ENCODE measurements at regions not wholly inside any gene's neighbourhood (a gene's known extent, or its start where the extent isn't known, plus 50 kb on each side); places are given as distances from the start of the nearest gene placed in this dataset.

DNA sequence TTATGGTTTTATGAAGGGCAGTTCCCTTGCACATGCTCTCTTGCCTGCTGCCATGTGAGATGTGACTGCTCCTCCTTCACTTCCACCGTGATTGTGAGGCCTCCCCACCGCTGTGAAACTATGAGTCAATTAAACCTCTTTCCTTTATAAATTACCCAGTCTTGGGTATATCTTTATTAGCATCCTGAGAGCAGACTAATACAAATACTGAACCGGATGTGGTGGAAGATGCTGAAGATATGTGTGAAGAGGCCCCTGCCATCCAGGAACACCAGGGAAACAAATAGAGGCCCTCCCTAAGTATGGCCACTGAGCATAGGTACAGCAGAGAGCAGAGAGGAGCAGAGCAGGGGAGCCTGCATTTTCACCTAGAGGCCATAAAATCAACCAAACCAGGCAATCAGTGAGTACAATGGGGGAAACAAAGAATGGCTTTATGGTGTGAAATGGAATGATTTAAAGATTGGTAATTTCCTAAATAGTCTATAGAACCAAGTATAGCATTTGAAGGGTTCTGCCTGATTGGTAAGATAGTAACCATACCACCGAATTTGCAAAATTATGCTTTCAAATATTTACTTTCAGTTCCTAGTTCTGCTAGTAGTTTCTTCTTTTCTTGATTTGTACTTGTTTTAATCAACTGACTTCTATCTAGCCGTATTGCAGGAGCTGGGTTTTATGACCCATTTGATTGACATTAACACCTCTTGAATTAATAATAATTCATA lies 421.6 kb downstream of the IRX1 start:
- Histone ChIP-seq H3K4me3 (ENCODE audit: low read length in 2 of 2) (no peak overlapping the region), H3K9ac (ENCODE audit: low read depth in 1 of 2, low read length in 2 of 2) (no peak overlapping the region), H3K36me3 (ENCODE audit: control insufficient read depth in 2 of 2, insufficient read depth in 2 of 2, low read length in 2 of 2) (no peaks in the 10 kb centered on the region), H3K27me3 (ENCODE audit: control insufficient read depth in 2 of 2, insufficient read depth in 2 of 2, low read length in 2 of 2) (no peaks in the 10 kb centered on the region), H3K4me1 (ENCODE audit: control insufficient read depth in 2 of 2, insufficient read depth in 2 of 2, low read length in 2 of 2) (peaks cover 0 to 2% of the 10 kb centered on the region in 2 donors), H3K9me3 (ENCODE audit: control insufficient read depth in 2 of 2, low read length in 2 of 2) (peaks cover 0 to 2% of the 10 kb centered on the region in 2 donors), H3K27ac (ENCODE audit: low read depth in 2 of 2, low read length in 2 of 2) (no peak overlapping the region)

- no peak overlapping the region for H3K27ac ChIP-seq (ENCODE audit: low read depth in 2 of 2, low read length in 2 of 2)
- H3K27me3 ChIP-seq (ENCODE audit: control insufficient read depth in 2 of 2, insufficient read depth in 2 of 2, low read length in 2 of 2), result no peaks in the 10 kb centered on the region
- H3K4me1 ChIP-seq (ENCODE audit: control insufficient read depth in 2 of 2, insufficient read depth in 2 of 2, low read length in 2 of 2), result peaks cover 0 to 2% of the 10 kb centered on the region in 2 donors
- no peaks in the 10 kb centered on the region for H3K36me3 ChIP-seq (ENCODE audit: control insufficient read depth in 2 of 2, insufficient read depth in 2 of 2, low read length in 2 of 2)
- H3K9me3 ChIP-seq (ENCODE audit: control insufficient read depth in 2 of 2, low read length in 2 of 2), result peaks cover 0 to 2% of the 10 kb centered on the region in 2 donors
- no peak overlapping the region for H3K9ac ChIP-seq (ENCODE audit: low read depth in 1 of 2, low read length in 2 of 2)
- H3K4me3 ChIP-seq (ENCODE audit: low read length in 2 of 2), result no peak overlapping the region
These were observed 422.4 kb downstream of the IRX1 start for GRCh38 chr5:4018007-4018406.

DNA sequence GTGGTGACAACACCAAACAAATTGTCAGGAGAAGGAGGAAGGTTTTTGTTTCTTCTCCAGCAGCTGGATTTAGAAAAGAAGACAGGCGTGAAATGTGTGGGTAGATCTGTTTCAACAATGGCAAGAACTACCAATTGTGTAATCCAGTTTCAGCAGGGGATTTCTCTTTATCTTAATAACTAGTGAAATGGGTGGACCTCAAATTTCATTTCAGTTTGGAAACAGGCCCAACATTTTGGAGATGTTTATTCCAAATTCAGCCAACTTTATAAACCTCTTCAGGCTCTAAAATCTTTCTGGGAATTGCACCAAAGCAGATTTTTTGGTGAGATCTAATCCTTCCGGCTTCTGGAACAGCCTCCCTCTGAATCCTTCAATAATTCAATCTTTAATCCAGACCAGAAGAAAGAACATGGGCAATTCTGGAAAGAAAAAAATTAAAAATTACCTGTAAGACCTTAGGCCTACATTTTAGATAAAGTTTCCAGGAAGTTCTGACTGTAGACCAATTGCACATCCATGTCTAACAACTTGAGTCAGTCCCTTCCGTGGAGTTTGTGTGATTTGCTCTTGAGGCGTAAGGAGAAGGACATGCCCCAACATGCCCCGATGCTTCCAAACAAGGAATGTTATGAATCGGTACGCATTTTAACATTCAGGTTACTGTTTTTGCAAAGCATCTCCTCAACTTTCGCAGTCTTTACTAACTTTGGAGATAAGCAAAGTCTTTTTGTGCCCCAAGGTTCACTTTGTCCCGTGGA lies 423.6 kb downstream of the IRX1 start:
- H3K4me1 ChIP-seq (ENCODE audit: control insufficient read depth in 2 of 2, insufficient read depth in 2 of 2, low read length in 2 of 2), result peaks cover 0 to 2% of the 10 kb centered on the region in 2 donors
- H3K36me3 ChIP-seq (ENCODE audit: control insufficient read depth in 2 of 2, insufficient read depth in 2 of 2, low read length in 2 of 2), result no peaks in the 10 kb centered on the region
- no peaks in the 10 kb centered on the region for H3K27me3 ChIP-seq (ENCODE audit: control insufficient read depth in 2 of 2, insufficient read depth in 2 of 2, low read length in 2 of 2)
- peaks cover 0 to 5% of the 10 kb centered on the region in 2 donors for H3K9me3 ChIP-seq (ENCODE audit: control insufficient read depth in 2 of 2, low read length in 2 of 2)
- no peak overlapping the region for H3K27ac ChIP-seq (ENCODE audit: low read depth in 2 of 2, low read length in 2 of 2)
- no peak overlapping the region for H3K4me3 ChIP-seq (ENCODE audit: low read length in 2 of 2)
- H3K9ac ChIP-seq (ENCODE audit: low read depth in 1 of 2, low read length in 2 of 2), result no peak overlapping the region

DNA sequence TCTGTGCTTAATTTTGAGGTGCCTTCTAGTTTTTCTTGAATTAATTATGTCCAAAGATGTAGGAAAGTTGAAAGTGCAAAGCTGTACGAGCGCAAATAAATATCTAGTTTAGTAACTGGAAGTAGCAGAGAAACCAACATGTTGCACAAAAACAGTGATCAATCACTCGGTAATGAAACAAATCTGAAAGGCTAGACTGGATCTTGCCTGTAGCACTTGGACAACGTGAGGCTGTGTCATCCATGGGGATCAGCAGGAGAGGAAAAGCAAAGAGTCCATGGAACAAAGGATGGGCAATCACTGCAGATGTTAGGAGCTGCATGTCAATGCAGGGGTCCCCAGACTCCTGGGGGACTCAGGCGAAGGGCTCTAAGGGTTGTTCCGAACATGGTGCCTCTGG lies 424.2 kb downstream of the IRX1 start:
- H3K4me3 ChIP-seq (ENCODE audit: low read length in 2 of 2), result no peak overlapping the region
- no peaks in the 10 kb centered on the region for H3K36me3 ChIP-seq (ENCODE audit: control insufficient read depth in 2 of 2, insufficient read depth in 2 of 2, low read length in 2 of 2)
- H3K4me1 ChIP-seq (ENCODE audit: control insufficient read depth in 2 of 2, insufficient read depth in 2 of 2, low read length in 2 of 2), result peaks cover 0 to 2% of the 10 kb centered on the region in 2 donors
- no peak overlapping the region for H3K27ac ChIP-seq (ENCODE audit: low read depth in 2 of 2, low read length in 2 of 2)
- H3K9me3 ChIP-seq (ENCODE audit: control insufficient read depth in 2 of 2, low read length in 2 of 2), result peaks cover 0 to 5% of the 10 kb centered on the region in 2 donors
- no peaks in the 10 kb centered on the region for H3K27me3 ChIP-seq (ENCODE audit: control insufficient read depth in 2 of 2, insufficient read depth in 2 of 2, low read length in 2 of 2)
- no peak overlapping the region for H3K9ac ChIP-seq (ENCODE audit: low read depth in 1 of 2, low read length in 2 of 2)

DNA sequence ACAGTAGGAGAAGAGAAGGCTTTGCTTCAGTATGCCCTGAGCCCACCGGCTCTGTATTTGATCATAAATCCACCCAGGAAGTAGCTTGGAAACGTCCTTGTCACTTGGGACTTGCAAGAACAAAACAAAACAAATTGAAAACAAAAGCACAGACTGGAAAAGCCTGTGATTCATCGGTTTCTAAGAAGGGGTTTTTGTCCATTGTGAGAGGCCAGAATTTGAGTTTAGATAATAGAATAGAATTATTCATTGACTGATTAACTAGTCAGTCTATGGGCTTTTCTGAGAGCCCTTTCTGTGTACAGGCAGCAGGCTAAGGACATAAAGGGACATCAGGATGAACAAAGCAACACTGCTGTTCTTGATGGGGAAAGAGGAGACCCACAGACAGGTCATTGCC lies 424.8 kb downstream of the IRX1 start:
- peaks cover 0 to 5% of the 10 kb centered on the region in 2 donors for H3K9me3 ChIP-seq (ENCODE audit: control insufficient read depth in 2 of 2, low read length in 2 of 2)
- no peak overlapping the region for H3K9ac ChIP-seq (ENCODE audit: low read depth in 1 of 2, low read length in 2 of 2)
- no peaks in the 10 kb centered on the region for H3K36me3 ChIP-seq (ENCODE audit: control insufficient read depth in 2 of 2, insufficient read depth in 2 of 2, low read length in 2 of 2)
- no peak overlapping the region for H3K4me3 ChIP-seq (ENCODE audit: low read length in 2 of 2)
- no peaks in the 10 kb centered on the region for H3K27me3 ChIP-seq (ENCODE audit: control insufficient read depth in 2 of 2, insufficient read depth in 2 of 2, low read length in 2 of 2)
- H3K27ac ChIP-seq (ENCODE audit: low read depth in 2 of 2, low read length in 2 of 2), result no peak overlapping the region
- H3K4me1 ChIP-seq (ENCODE audit: control insufficient read depth in 2 of 2, insufficient read depth in 2 of 2, low read length in 2 of 2), result peaks cover 0 to 2% of the 10 kb centered on the region in 2 donors

DNA sequence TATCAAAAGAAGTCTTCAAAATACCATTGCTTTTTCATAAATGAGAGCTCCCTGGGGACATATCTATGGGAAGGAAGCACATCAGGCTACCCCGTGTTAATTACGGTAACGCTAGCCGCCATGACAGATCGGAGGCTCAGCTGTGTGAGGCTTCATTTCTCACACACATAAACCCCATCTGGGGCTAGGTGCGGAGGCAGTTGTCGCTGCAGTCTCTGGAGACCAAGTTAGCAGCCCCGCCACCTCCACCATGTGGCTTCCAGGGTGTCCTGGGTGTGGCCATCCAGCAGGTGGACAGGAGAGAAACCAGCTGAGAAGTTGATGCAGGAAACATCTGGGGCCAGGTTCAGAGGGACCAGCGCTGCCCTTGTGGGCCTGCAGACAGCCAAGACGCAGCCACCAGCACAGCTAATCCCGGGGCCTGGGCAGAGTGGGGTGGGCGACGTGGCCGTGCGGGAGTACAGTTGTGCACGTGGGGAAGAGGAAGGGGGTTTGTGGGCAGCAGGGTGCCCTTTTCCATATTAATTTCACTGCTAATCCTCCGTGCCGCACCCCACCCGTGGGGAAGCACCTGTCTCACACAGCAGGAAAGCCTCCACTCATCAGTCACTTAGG lies 426.5 kb downstream of the IRX1 start:
- no peaks in the 10 kb centered on the region for H3K36me3 ChIP-seq (ENCODE audit: control insufficient read depth in 2 of 2, insufficient read depth in 2 of 2, low read length in 2 of 2)
- H3K9me3 ChIP-seq (ENCODE audit: control insufficient read depth in 2 of 2, low read length in 2 of 2), result peaks cover 0 to 3% of the 10 kb centered on the region in 2 donors
- H3K27ac ChIP-seq (ENCODE audit: low read depth in 2 of 2, low read length in 2 of 2), result no peak overlapping the region
- H3K9ac ChIP-seq (ENCODE audit: low read depth in 1 of 2, low read length in 2 of 2), result no peak overlapping the region
- no peak overlapping the region for H3K4me3 ChIP-seq (ENCODE audit: low read length in 2 of 2)
- no peaks in the 10 kb centered on the region for H3K27me3 ChIP-seq (ENCODE audit: control insufficient read depth in 2 of 2, insufficient read depth in 2 of 2, low read length in 2 of 2)
- peaks cover 0 to 2% of the 10 kb centered on the region in 2 donors for H3K4me1 ChIP-seq (ENCODE audit: control insufficient read depth in 2 of 2, insufficient read depth in 2 of 2, low read length in 2 of 2)

DNA sequence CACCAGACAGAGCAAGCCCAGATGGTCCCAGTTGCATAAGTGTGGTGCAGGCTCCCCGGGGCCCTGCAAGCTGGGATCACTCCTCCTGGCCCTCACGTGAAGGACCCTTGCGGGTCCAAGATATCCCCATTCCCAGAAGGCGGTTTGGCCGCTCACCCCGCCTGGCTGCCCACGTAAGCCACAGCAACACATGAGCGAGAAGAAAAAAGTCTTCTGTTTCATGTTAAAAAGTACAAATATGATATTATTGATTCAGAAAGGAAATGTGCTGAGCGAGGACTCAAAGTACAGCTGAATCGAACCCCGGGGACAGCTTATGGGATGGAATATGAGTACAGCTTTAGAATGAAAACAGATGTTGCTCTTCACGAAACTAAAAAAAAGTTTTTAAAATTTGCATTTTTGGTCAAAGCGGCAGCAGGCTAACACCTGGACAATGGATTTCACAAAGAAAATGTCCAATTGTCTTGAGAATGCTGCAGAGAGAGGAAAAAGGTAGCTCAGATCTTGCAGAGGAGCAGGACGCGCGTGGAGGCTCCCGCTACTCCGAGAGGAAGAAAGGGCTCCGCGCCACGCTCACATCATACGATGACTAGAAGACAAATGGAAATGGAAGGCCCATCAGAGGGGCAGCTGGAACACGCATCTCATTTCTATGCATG lies 427.6 kb downstream of the IRX1 start:
- H3K9ac ChIP-seq (ENCODE audit: low read depth in 1 of 2, low read length in 2 of 2), result no peak overlapping the region
- H3K4me3 ChIP-seq (ENCODE audit: low read length in 2 of 2), result no peak overlapping the region
- no peaks in the 10 kb centered on the region for H3K27me3 ChIP-seq (ENCODE audit: control insufficient read depth in 2 of 2, insufficient read depth in 2 of 2, low read length in 2 of 2)
- peaks cover 0 to 2% of the 10 kb centered on the region in 2 donors for H3K4me1 ChIP-seq (ENCODE audit: control insufficient read depth in 2 of 2, insufficient read depth in 2 of 2, low read length in 2 of 2)
- H3K36me3 ChIP-seq (ENCODE audit: control insufficient read depth in 2 of 2, insufficient read depth in 2 of 2, low read length in 2 of 2), result no peaks in the 10 kb centered on the region
- H3K27ac ChIP-seq (ENCODE audit: low read depth in 2 of 2, low read length in 2 of 2), result no peak overlapping the region
- H3K9me3 ChIP-seq (ENCODE audit: control insufficient read depth in 2 of 2, low read length in 2 of 2), result peaks cover 0 to 3% of the 10 kb centered on the region in 2 donors

GRCh38 chr5:4023753-4024335 lies 428.2 kb downstream of the IRX1 start:
- no peaks in the 10 kb centered on the region for H3K27me3 ChIP-seq (ENCODE audit: control insufficient read depth in 2 of 2, insufficient read depth in 2 of 2, low read length in 2 of 2)
- peaks cover 0 to 3% of the 10 kb centered on the region in 2 donors for H3K9me3 ChIP-seq (ENCODE audit: control insufficient read depth in 2 of 2, low read length in 2 of 2)
- no peak overlapping the region for H3K9ac ChIP-seq (ENCODE audit: low read depth in 1 of 2, low read length in 2 of 2)
- H3K4me3 ChIP-seq (ENCODE audit: low read length in 2 of 2), result no peak overlapping the region
- H3K36me3 ChIP-seq (ENCODE audit: control insufficient read depth in 2 of 2, insufficient read depth in 2 of 2, low read length in 2 of 2), result no peaks in the 10 kb centered on the region
- no peaks in the 10 kb centered on the region for H3K4me1 ChIP-seq (ENCODE audit: control insufficient read depth in 2 of 2, insufficient read depth in 2 of 2, low read length in 2 of 2)
- H3K27ac ChIP-seq (ENCODE audit: low read depth in 2 of 2, low read length in 2 of 2), result no peak overlapping the region

- Histone ChIP-seq H3K27me3 (ENCODE audit: control insufficient read depth in 2 of 2, insufficient read depth in 2 of 2, low read length in 2 of 2) (no peaks in the 10 kb centered on the region), H3K9ac (ENCODE audit: low read depth in 1 of 2, low read length in 2 of 2) (no peak overlapping the region), H3K27ac (ENCODE audit: low read depth in 2 of 2, low read length in 2 of 2) (no peak overlapping the region), H3K4me1 (ENCODE audit: control insufficient read depth in 2 of 2, insufficient read depth in 2 of 2, low read length in 2 of 2) (no peaks in the 10 kb centered on the region), H3K4me3 (ENCODE audit: low read length in 2 of 2) (no peak overlapping the region), H3K9me3 (ENCODE audit: control insufficient read depth in 2 of 2, low read length in 2 of 2) (peaks cover 0 to 5% of the 10 kb centered on the region in 2 donors), H3K36me3 (ENCODE audit: control insufficient read depth in 2 of 2, insufficient read depth in 2 of 2, low read length in 2 of 2) (no peaks in the 10 kb centered on the region)
These were observed 431.6 kb downstream of the IRX1 start for GRCh38 chr5:4027088-4027734.
